Uterus (tissue), 2 donors: ENCODE measurements at regions not wholly inside any gene's neighbourhood (a gene's known extent, or its start where the extent isn't known, plus 50 kb on each side); places are given as distances from the start of the nearest gene placed in this dataset.

ENCODE experiments used
- POLR2A ChIP-seq, 2 donors: fragments of 450-650 bp; IDR thresholded peaks; one replicate each; pipeline ENCODE4 v1.6.1; 2016; ENCODE audit warnings: antibody characterized with exemption in 2 of 2, mild to moderate bottlenecking in 1 of 2, moderate library complexity in 1 of 2
- TF ChIP-seq, protein P1 (sequence below), 4 experiments: fragments of 200-600 bp in 2 of 4; fragments of 450-650 bp in 2 of 4; sonication (generic) in 2 of 4; IDR thresholded peaks; one replicate each; pipeline ENCODE4 v1.5.1; 2016 to 2019; ENCODE audit warnings: antibody characterized with exemption in 4 of 4, mild to moderate bottlenecking in 2 of 4, moderate library complexity in 1 of 4

DNA sequence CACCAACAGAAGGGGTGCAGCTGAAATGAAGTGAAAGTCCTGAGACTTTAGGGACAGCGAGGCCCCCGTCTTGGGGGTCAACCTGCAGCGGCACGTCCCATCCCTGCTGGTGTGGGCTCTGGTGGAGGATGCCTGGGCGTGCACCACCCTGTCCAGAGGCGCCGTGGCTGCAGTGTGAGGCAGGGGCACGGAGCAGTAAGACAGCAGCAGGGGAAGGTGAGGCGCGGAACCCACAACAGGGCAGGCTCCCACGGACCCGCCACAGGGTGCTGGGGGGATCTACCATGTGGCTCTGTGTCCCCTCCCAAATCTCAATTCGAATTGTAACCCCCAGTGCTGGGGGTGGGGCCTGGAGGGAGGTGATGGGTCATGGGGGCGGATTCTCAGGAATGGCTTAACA is 158.6 kb downstream of the SHANK2 start:
- TF ChIP-seq, protein P1, sequence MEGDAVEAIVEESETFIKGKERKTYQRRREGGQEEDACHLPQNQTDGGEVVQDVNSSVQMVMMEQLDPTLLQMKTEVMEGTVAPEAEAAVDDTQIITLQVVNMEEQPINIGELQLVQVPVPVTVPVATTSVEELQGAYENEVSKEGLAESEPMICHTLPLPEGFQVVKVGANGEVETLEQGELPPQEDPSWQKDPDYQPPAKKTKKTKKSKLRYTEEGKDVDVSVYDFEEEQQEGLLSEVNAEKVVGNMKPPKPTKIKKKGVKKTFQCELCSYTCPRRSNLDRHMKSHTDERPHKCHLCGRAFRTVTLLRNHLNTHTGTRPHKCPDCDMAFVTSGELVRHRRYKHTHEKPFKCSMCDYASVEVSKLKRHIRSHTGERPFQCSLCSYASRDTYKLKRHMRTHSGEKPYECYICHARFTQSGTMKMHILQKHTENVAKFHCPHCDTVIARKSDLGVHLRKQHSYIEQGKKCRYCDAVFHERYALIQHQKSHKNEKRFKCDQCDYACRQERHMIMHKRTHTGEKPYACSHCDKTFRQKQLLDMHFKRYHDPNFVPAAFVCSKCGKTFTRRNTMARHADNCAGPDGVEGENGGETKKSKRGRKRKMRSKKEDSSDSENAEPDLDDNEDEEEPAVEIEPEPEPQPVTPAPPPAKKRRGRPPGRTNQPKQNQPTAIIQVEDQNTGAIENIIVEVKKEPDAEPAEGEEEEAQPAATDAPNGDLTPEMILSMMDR (IDR thresholded peaks at IDR 0.05), result no peak
- no peak for TF ChIP-seq POLR2A (IDR thresholded peaks at IDR 0.05)
